ENCODE measurements at regions not wholly inside any gene's neighbourhood (a gene's known extent, or its start where the extent isn't known, plus 50 kb on each side); places are given as distances from the start of the nearest gene placed in this dataset.

GRCh38 chr2:118604811-118605210 is 242.6 kb downstream of the EN1 start:
- Histone ChIP-seq H3K4me3 (ENCODE audit: low read length in 2 of 2) (no peak overlapping the region), H3K27ac (ENCODE audit: low read depth in 1 of 2, low read length in 1 of 2) (no peak overlapping the region), H3K36me3 (ENCODE audit: control insufficient read depth in 2 of 2, insufficient read depth in 2 of 2, low read length in 1 of 2) (no peaks in the 10 kb centered on the region), H3K4me1 (ENCODE audit: control insufficient read depth in 2 of 2, insufficient read depth in 2 of 2, low read length in 2 of 2) (no peaks in the 10 kb centered on the region), H3K9me3 (ENCODE audit: control insufficient read depth in 2 of 2, insufficient read depth in 1 of 2, low read length in 1 of 2) (no peaks in the 10 kb centered on the region), H3K27me3 (ENCODE audit: control insufficient read depth in 2 of 2, insufficient read depth in 1 of 2, low read length in 1 of 2) (no peaks in the 10 kb centered on the region)
- 58% methylated on average over 2 of the region's 2 CpGs for WGBS
- DNase-seq (ENCODE audit: low read depth in 6 of 9, low spot score in 9 of 9) = no peak

- Histone ChIP-seq H3K9me3 (ENCODE audit: control insufficient read depth in 2 of 2, insufficient read depth in 1 of 2, low read length in 1 of 2) (no peaks in the 10 kb centered on the region), H3K27ac (ENCODE audit: low read depth in 1 of 2, low read length in 1 of 2) (no peak overlapping the region), H3K4me1 (ENCODE audit: control insufficient read depth in 2 of 2, insufficient read depth in 2 of 2, low read length in 2 of 2) (no peaks in the 10 kb centered on the region), H3K4me3 (ENCODE audit: low read length in 2 of 2) (no peak overlapping the region), H3K36me3 (ENCODE audit: control insufficient read depth in 2 of 2, insufficient read depth in 2 of 2, low read length in 1 of 2) (no peaks in the 10 kb centered on the region), H3K27me3 (ENCODE audit: control insufficient read depth in 2 of 2, insufficient read depth in 1 of 2, low read length in 1 of 2) (no peaks in the 10 kb centered on the region)
- 68% methylated on average over 4 of the region's 4 CpGs for whole genome bisulfite sequencing
- no peak for DNase-seq (ENCODE audit: low read depth in 6 of 9, low spot score in 9 of 9)
Observed at GRCh38 chr2:118604371-118604770, 243.1 kb downstream of the EN1 start.

- Histone ChIP-seq H3K27ac (ENCODE audit: low read depth in 1 of 2, low read length in 1 of 2) (no peak overlapping the region), H3K36me3 (ENCODE audit: control insufficient read depth in 2 of 2, insufficient read depth in 2 of 2, low read length in 1 of 2) (no peaks in the 10 kb centered on the region), H3K4me1 (ENCODE audit: control insufficient read depth in 2 of 2, insufficient read depth in 2 of 2, low read length in 2 of 2) (no peaks in the 10 kb centered on the region), H3K4me3 (ENCODE audit: low read length in 2 of 2) (no peak overlapping the region), H3K27me3 (ENCODE audit: control insufficient read depth in 2 of 2, insufficient read depth in 1 of 2, low read length in 1 of 2) (no peaks in the 10 kb centered on the region), H3K9me3 (ENCODE audit: control insufficient read depth in 2 of 2, insufficient read depth in 1 of 2, low read length in 1 of 2) (no peaks in the 10 kb centered on the region)
- WGBS = 82% methylated on average over 3 of the region's 3 CpGs
- no peak for DNase-seq (ENCODE audit: low read depth in 6 of 9, low spot score in 9 of 9)
Observed at GRCh38 chr2:118599141-118599540, 248.3 kb downstream of the EN1 start.

GRCh38 chr2:118596620-118597019 is 250.8 kb downstream of the EN1 start:
- Histone ChIP-seq H3K27me3 (ENCODE audit: control insufficient read depth in 2 of 2, insufficient read depth in 1 of 2, low read length in 1 of 2) (no peaks in the 10 kb centered on the region), H3K27ac (ENCODE audit: low read depth in 1 of 2, low read length in 1 of 2) (no peak overlapping the region), H3K4me1 (ENCODE audit: control insufficient read depth in 2 of 2, insufficient read depth in 2 of 2, low read length in 2 of 2) (no peaks in the 10 kb centered on the region), H3K36me3 (ENCODE audit: control insufficient read depth in 2 of 2, insufficient read depth in 2 of 2, low read length in 1 of 2) (no peaks in the 10 kb centered on the region), H3K4me3 (ENCODE audit: low read length in 2 of 2) (no peak overlapping the region), H3K9me3 (ENCODE audit: control insufficient read depth in 2 of 2, insufficient read depth in 1 of 2, low read length in 1 of 2) (no peaks in the 10 kb centered on the region)
- no peak for DNase-seq (ENCODE audit: low read depth in 6 of 9, low spot score in 9 of 9)
- 95% methylated on average over 6 of the region's 6 CpGs for WGBS

- Histone ChIP-seq H3K27ac (ENCODE audit: low read depth in 1 of 2, low read length in 1 of 2) (no peak overlapping the region), H3K36me3 (ENCODE audit: control insufficient read depth in 2 of 2, insufficient read depth in 2 of 2, low read length in 1 of 2) (no peaks in the 10 kb centered on the region), H3K27me3 (ENCODE audit: control insufficient read depth in 2 of 2, insufficient read depth in 1 of 2, low read length in 1 of 2) (no peaks in the 10 kb centered on the region), H3K4me1 (ENCODE audit: control insufficient read depth in 2 of 2, insufficient read depth in 2 of 2, low read length in 2 of 2) (no peaks in the 10 kb centered on the region), H3K4me3 (ENCODE audit: low read length in 2 of 2) (no peak overlapping the region), H3K9me3 (ENCODE audit: control insufficient read depth in 2 of 2, insufficient read depth in 1 of 2, low read length in 1 of 2) (no peaks in the 10 kb centered on the region)
- 92% methylated on average over 1 of the region's 1 CpG for WGBS
- DNase-seq (ENCODE audit: low read depth in 6 of 9, low spot score in 9 of 9) = no peak
Observed at GRCh38 chr2:118593257-118593656, 254.2 kb downstream of the EN1 start.

GRCh38 chr2:118591223-118591622 is 256.2 kb downstream of the EN1 start:
- H3K4me1 ChIP-seq (ENCODE audit: control insufficient read depth in 2 of 2, insufficient read depth in 2 of 2, low read length in 2 of 2) = no peaks in the 10 kb centered on the region
- no peak overlapping the region for H3K4me3 ChIP-seq (ENCODE audit: low read length in 2 of 2)
- H3K27ac ChIP-seq (ENCODE audit: low read depth in 1 of 2, low read length in 1 of 2) = no peak overlapping the region
- no peaks in the 10 kb centered on the region for H3K36me3 ChIP-seq (ENCODE audit: control insufficient read depth in 2 of 2, insufficient read depth in 2 of 2, low read length in 1 of 2)
- 92% methylated on average over 7 of the region's 7 CpGs for WGBS
- no peak for DNase-seq (ENCODE audit: low read depth in 6 of 9, low spot score in 9 of 9)
- H3K27me3 ChIP-seq (ENCODE audit: control insufficient read depth in 2 of 2, insufficient read depth in 1 of 2, low read length in 1 of 2) = no peaks in the 10 kb centered on the region
- no peaks in the 10 kb centered on the region for H3K9me3 ChIP-seq (ENCODE audit: control insufficient read depth in 2 of 2, insufficient read depth in 1 of 2, low read length in 1 of 2)

- H3K27me3 ChIP-seq (ENCODE audit: control insufficient read depth in 2 of 2, insufficient read depth in 1 of 2, low read length in 1 of 2) = no peaks in the 10 kb centered on the region
- H3K9me3 ChIP-seq (ENCODE audit: control insufficient read depth in 2 of 2, insufficient read depth in 1 of 2, low read length in 1 of 2) = no peaks in the 10 kb centered on the region
- no peaks in the 10 kb centered on the region for H3K4me1 ChIP-seq (ENCODE audit: control insufficient read depth in 2 of 2, insufficient read depth in 2 of 2, low read length in 2 of 2)
- no peak overlapping the region for H3K4me3 ChIP-seq (ENCODE audit: low read length in 2 of 2)
- no peak for DNase-seq (ENCODE audit: low read depth in 6 of 9, low spot score in 9 of 9)
- no peaks in the 10 kb centered on the region for H3K36me3 ChIP-seq (ENCODE audit: control insufficient read depth in 2 of 2, insufficient read depth in 2 of 2, low read length in 1 of 2)
- H3K27ac ChIP-seq (ENCODE audit: low read depth in 1 of 2, low read length in 1 of 2) = no peak overlapping the region
- WGBS = 89% methylated on average over 3 of the region's 3 CpGs
Observed at GRCh38 chr2:118589721-118590120, 257.7 kb downstream of the EN1 start.

GRCh38 chr2:118588850-118589249 is 258.6 kb downstream of the EN1 start:
- no peaks in the 10 kb centered on the region for H3K36me3 ChIP-seq (ENCODE audit: control insufficient read depth in 2 of 2, insufficient read depth in 2 of 2, low read length in 1 of 2)
- 66% methylated on average over 6 of the region's 6 CpGs for WGBS

GRCh38 chr2:118586312-118586711 is 261.1 kb downstream of the EN1 start:
- H3K4me1 ChIP-seq (ENCODE audit: control insufficient read depth in 2 of 2, insufficient read depth in 2 of 2, low read length in 2 of 2) = no peaks in the 10 kb centered on the region
- DNase-seq (ENCODE audit: low read depth in 6 of 9, low spot score in 9 of 9) = no peak
- no peak overlapping the region for H3K27ac ChIP-seq (ENCODE audit: low read depth in 1 of 2, low read length in 1 of 2)
- H3K27me3 ChIP-seq (ENCODE audit: control insufficient read depth in 2 of 2, insufficient read depth in 1 of 2, low read length in 1 of 2) = no peaks in the 10 kb centered on the region
- no peaks in the 10 kb centered on the region for H3K9me3 ChIP-seq (ENCODE audit: control insufficient read depth in 2 of 2, insufficient read depth in 1 of 2, low read length in 1 of 2)
- H3K4me3 ChIP-seq (ENCODE audit: low read length in 2 of 2) = no peak overlapping the region
- 92% methylated on average over 1 of the region's 1 CpG for WGBS
- no peaks in the 10 kb centered on the region for H3K36me3 ChIP-seq (ENCODE audit: control insufficient read depth in 2 of 2, insufficient read depth in 2 of 2, low read length in 1 of 2)

More at GRCh38 chr2:118588850-118589249, 258.6 kb downstream of the EN1 start:
- H3K27ac ChIP-seq (ENCODE audit: low read depth in 1 of 2, low read length in 1 of 2) = no peak overlapping the region
- no peaks in the 10 kb centered on the region for H3K9me3 ChIP-seq (ENCODE audit: control insufficient read depth in 2 of 2, insufficient read depth in 1 of 2, low read length in 1 of 2)
- H3K4me3 ChIP-seq (ENCODE audit: low read length in 2 of 2) = no peak overlapping the region
- no peaks in the 10 kb centered on the region for H3K27me3 ChIP-seq (ENCODE audit: control insufficient read depth in 2 of 2, insufficient read depth in 1 of 2, low read length in 1 of 2)
- no peaks in the 10 kb centered on the region for H3K4me1 ChIP-seq (ENCODE audit: control insufficient read depth in 2 of 2, insufficient read depth in 2 of 2, low read length in 2 of 2)
- no peak for DNase-seq (ENCODE audit: low read depth in 6 of 9, low spot score in 9 of 9)

GRCh38 chr2:118584877-118585276 is 262.6 kb downstream of the EN1 start:
- Histone ChIP-seq H3K4me1 (ENCODE audit: control insufficient read depth in 2 of 2, insufficient read depth in 2 of 2, low read length in 2 of 2) (no peaks in the 10 kb centered on the region), H3K27ac (ENCODE audit: low read depth in 1 of 2, low read length in 1 of 2) (no peak overlapping the region), H3K36me3 (ENCODE audit: control insufficient read depth in 2 of 2, insufficient read depth in 2 of 2, low read length in 1 of 2) (no peaks in the 10 kb centered on the region), H3K9me3 (ENCODE audit: control insufficient read depth in 2 of 2, insufficient read depth in 1 of 2, low read length in 1 of 2) (no peaks in the 10 kb centered on the region), H3K4me3 (ENCODE audit: low read length in 2 of 2) (no peak overlapping the region), H3K27me3 (ENCODE audit: control insufficient read depth in 2 of 2, insufficient read depth in 1 of 2, low read length in 1 of 2) (no peaks in the 10 kb centered on the region)
- 83% methylated on average over 6 of the region's 6 CpGs for WGBS
- DNase-seq (ENCODE audit: low read depth in 6 of 9, low spot score in 9 of 9) = no peak
